ENCODE measurements at regions not wholly inside any gene's neighbourhood (a gene's known extent, or its start where the extent isn't known, plus 50 kb on each side); places are given as distances from the start of the nearest gene placed in this dataset.
A peak's percentile ranks its signal among the peaks of the same experiment; 100 is the strongest.

DNA sequence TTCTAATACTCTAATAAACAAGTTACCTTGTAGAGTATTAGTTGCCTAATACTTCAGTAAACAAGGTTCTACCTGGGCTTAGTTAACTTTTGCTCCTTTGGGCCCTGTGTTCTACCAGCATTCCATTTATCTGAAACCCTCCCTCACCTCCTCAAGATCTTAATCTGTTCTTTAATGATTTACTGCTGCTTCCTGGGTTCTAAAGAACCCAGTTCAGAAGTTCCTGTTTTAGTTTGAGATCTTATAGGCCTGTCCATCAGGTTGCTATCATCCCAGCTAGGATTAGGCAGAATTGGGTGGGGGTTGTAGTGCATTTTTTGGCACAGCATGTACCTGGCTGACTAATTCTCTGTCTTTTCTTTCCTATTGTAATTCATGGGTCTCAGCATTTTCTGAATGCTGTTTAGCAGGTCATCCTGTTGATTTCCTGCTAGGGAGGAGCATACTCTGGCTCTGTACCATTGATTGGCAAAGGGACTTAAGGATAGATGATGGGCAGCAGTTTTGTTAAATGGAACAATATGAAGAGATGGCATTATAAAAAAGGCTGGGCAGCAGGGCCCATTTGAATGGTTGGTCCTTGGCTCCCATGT is 53.7 kb upstream of the TMEM248 start:
- no peak for ATAC-seq
- Histone ChIP-seq H3K4me3 (replicated peaks in 1 of 3; ENCODE audit: insufficient read depth in 1 of 3, low read depth in 2 of 3, low read length in 3 of 3) (no peak overlapping the region), H3K79me2 (ENCODE audit: insufficient read depth, low read length) (no peaks in the 10 kb centered on the region), H3K4me1 (ENCODE audit: insufficient read depth, low read length) (peaks cover 21% of the 10 kb centered on the region), H3K36me3 (replicated peaks in 1 of 2; ENCODE audit: control insufficient read depth in 1 of 2, insufficient read depth in 2 of 2, low read length in 2 of 2) (peaks cover 5 to 38% of the 10 kb centered on the region in 2 experiments; a peak in 4 of 5 replicates), H3K9ac (ENCODE audit: insufficient read depth, low read depth, low read length) (no peak overlapping the region), H3K27me3 (ENCODE audit: control insufficient read depth in 1 of 2, insufficient read depth in 2 of 2, low read length in 2 of 2) (no peaks in the 10 kb centered on the region), H3K4me2 (ENCODE audit: low read depth, low read length) (no peak overlapping the region; the same call in 1 of the 2 replicates), H3K9me3 (ENCODE audit: low read length) (no peaks in the 10 kb centered on the region), H3K27ac (ENCODE audit: extremely low read length, insufficient read depth, low read length) (peak overlapping the region; percentile 6), H2AFZ (ENCODE audit: low read length) (no peak overlapping the region), H4K20me1 (ENCODE audit: insufficient read depth, low read length) (no peaks in the 10 kb centered on the region)
- BruUV-seq (replicated peaks): no TSS peak
- in situ Hi-C loops (cut with HindIII; ENCODE audit: extremely low pct_ligation_motif_present, low pct_unique_long_range_greater_than_20kb) (no loop called here), intact Hi-C loops (cut with micrococcal nuclease; ENCODE audit: unreplicated experiment) (no loop called here)
- peak; percentile 11 for DNase-seq (ENCODE audit: low spot score)
- TF ChIP-seq, protein P1, sequence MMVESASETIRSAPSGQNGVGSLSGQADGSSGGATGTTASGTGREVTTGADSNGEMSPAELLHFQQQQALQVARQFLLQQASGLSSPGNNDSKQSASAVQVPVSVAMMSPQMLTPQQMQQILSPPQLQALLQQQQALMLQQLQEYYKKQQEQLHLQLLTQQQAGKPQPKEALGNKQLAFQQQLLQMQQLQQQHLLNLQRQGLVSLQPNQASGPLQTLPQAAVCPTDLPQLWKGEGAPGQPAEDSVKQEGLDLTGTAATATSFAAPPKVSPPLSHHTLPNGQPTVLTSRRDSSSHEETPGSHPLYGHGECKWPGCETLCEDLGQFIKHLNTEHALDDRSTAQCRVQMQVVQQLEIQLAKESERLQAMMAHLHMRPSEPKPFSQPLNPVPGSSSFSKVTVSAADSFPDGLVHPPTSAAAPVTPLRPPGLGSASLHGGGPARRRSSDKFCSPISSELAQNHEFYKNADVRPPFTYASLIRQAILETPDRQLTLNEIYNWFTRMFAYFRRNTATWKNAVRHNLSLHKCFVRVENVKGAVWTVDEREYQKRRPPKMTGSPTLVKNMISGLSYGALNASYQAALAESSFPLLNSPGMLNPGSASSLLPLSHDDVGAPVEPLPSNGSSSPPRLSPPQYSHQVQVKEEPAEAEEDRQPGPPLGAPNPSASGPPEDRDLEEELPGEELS (CRISPR knock-in tag; IDR thresholded peaks at IDR 0.05): 0 out of 2 replicates have a peak, but pooled peaks have one; percentile 18
- TF ChIP-seq EP300 (IDR thresholded peaks at IDR 0.05; ENCODE audit: low read depth in 2 of 2, low read length in 2 of 2) (peak in 1 of 2 experiments; percentile 30; a peak in 1 of 4 replicates), EP300 (CRISPR knock-in tag; IDR thresholded peaks at IDR 0.05; ENCODE audit: borderline replicate concordance) (no peak), FOXP1 (IDR thresholded peaks at IDR 0.05) (no peak), FOXP1 (CRISPR knock-in tag; IDR thresholded peaks at IDR 0.05) (peak; percentile 15; the same call in 1 of the 2 replicates), ZNF549 (CRISPR knock-in tag; IDR thresholded peaks at IDR 0.05) (no peak)
- TF ChIP-seq, protein P2, sequence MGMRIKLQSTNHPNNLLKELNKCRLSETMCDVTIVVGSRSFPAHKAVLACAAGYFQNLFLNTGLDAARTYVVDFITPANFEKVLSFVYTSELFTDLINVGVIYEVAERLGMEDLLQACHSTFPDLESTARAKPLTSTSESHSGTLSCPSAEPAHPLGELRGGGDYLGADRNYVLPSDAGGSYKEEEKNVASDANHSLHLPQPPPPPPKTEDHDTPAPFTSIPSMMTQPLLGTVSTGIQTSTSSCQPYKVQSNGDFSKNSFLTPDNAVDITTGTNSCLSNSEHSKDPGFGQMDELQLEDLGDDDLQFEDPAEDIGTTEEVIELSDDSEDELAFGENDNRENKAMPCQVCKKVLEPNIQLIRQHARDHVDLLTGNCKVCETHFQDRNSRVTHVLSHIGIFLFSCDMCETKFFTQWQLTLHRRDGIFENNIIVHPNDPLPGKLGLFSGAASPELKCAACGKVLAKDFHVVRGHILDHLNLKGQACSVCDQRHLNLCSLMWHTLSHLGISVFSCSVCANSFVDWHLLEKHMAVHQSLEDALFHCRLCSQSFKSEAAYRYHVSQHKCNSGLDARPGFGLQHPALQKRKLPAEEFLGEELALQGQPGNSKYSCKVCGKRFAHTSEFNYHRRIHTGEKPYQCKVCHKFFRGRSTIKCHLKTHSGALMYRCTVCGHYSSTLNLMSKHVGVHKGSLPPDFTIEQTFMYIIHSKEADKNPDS (CRISPR knock-in tag; IDR thresholded peaks at IDR 0.05): peak; percentile 18; the same call in 1 of the 2 replicates
- ChIA-PET CTCF (ENCODE audit: low intra/inter-chr PET ratio, low total read pairs) (no interaction called here), POLR2A (no interaction called here)
- no peak for FAIRE-seq
